Muscle of back (tissue), 3 donors: ENCODE measurements at regions not wholly inside any gene's neighbourhood (a gene's known extent, or its start where the extent isn't known, plus 50 kb on each side); places are given as distances from the start of the nearest gene placed in this dataset.

ENCODE experiments used
- DNase-seq, 3 donors: peaks; one replicate each; pipeline versions ENCODE4 v3.0.0 to v3.0.0-alpha.2; 2013

- DNase-seq, result no peak
Measured at GRCh38 chr14:87879389-87879788, 113.6 kb downstream of the GALC start.

GRCh38 chr14:87878959-87879358 is 114.0 kb downstream of the GALC start:
- DNase-seq, result no peak

- DNase-seq, result no peak
Measured at GRCh38 chr14:87877877-87878276, 115.1 kb downstream of the GALC start.

- DNase-seq, result no peak
Measured at GRCh38 chr14:87874676-87875075, 118.3 kb downstream of the GALC start.

GRCh38 chr14:87873741-87874140 is 119.2 kb downstream of the GALC start:
- DNase-seq, result peak in 2 of 3 donors; percentile 16 to 21

- DNase-seq, result peak in 2 of 3 donors; percentile 20 to 69
Measured at GRCh38 chr14:87869619-87870583, 123.1 kb downstream of the GALC start.

- no peak for DNase-seq
Measured at GRCh38 chr14:87868920-87869319, 124.1 kb downstream of the GALC start.

- no peak for DNase-seq
Measured at GRCh38 chr14:87866116-87866515, 126.9 kb downstream of the GALC start.

GRCh38 chr14:87864356-87865270 is 128.4 kb downstream of the GALC start:
- no peak for DNase-seq

- no peak for DNase-seq
Measured at GRCh38 chr14:87863047-87863446, 129.9 kb downstream of the GALC start.

- DNase-seq, result no peak
Measured at GRCh38 chr14:87852107-87852506, 140.9 kb downstream of the GALC start.

GRCh38 chr14:87851190-87851589 is 141.8 kb downstream of the GALC start:
- no peak for DNase-seq

- peak in 2 of 3 donors; percentile 19 to 59 for DNase-seq
Measured at GRCh38 chr14:87847216-87847755, 145.7 kb downstream of the GALC start.

GRCh38 chr14:87840906-87841305 is 152.1 kb downstream of the GALC start:
- DNase-seq, result no peak

- DNase-seq, result no peak
Measured at GRCh38 chr14:87838931-87839330, 154.1 kb downstream of the GALC start.

- no peak for DNase-seq
Measured at GRCh38 chr14:87837296-87837695, 155.7 kb downstream of the GALC start.

GRCh38 chr14:87834594-87834993 is 158.4 kb downstream of the GALC start:
- no peak for DNase-seq

- DNase-seq, result no peak
Measured at GRCh38 chr14:87833026-87833425, 160.0 kb downstream of the GALC start.

- DNase-seq, result peak in 1 of 3 donors; percentile 17
Measured at GRCh38 chr14:87830443-87831096, 162.4 kb downstream of the GALC start.

GRCh38 chr14:87829543-87829942 is 163.4 kb downstream of the GALC start:
- no peak for DNase-seq

- no peak for DNase-seq
Measured at GRCh38 chr14:87824266-87824665, 168.7 kb downstream of the GALC start.

GRCh38 chr14:87816416-87816815 is 176.6 kb downstream of the GALC start:
- DNase-seq, result no peak
